ENCODE measurements at regions not wholly inside any gene's neighbourhood (a gene's known extent, or its start where the extent isn't known, plus 50 kb on each side); places are given as distances from the start of the nearest gene placed in this dataset.

- H3K4me1 Mint-ChIP-seq (ENCODE audit: unreplicated experiment) = peaks cover 15% of the 10 kb centered on the region
- H3K27ac Mint-ChIP-seq (ENCODE audit: unreplicated experiment) = no peak overlapping the region
- H3K4me3 Mint-ChIP-seq (ENCODE audit: unreplicated experiment) = no peak overlapping the region
- no peaks in the 10 kb centered on the region for H3K9me3 Mint-ChIP-seq (ENCODE audit: unreplicated experiment)
- TF ChIP-seq, protein P1, sequence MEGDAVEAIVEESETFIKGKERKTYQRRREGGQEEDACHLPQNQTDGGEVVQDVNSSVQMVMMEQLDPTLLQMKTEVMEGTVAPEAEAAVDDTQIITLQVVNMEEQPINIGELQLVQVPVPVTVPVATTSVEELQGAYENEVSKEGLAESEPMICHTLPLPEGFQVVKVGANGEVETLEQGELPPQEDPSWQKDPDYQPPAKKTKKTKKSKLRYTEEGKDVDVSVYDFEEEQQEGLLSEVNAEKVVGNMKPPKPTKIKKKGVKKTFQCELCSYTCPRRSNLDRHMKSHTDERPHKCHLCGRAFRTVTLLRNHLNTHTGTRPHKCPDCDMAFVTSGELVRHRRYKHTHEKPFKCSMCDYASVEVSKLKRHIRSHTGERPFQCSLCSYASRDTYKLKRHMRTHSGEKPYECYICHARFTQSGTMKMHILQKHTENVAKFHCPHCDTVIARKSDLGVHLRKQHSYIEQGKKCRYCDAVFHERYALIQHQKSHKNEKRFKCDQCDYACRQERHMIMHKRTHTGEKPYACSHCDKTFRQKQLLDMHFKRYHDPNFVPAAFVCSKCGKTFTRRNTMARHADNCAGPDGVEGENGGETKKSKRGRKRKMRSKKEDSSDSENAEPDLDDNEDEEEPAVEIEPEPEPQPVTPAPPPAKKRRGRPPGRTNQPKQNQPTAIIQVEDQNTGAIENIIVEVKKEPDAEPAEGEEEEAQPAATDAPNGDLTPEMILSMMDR (IDR thresholded peaks at IDR 0.05; ENCODE audit: unreplicated experiment) = no peak
- no peaks in the 10 kb centered on the region for H3K27me3 Mint-ChIP-seq (ENCODE audit: unreplicated experiment)
- no peaks in the 10 kb centered on the region for H3K36me3 Mint-ChIP-seq (ENCODE audit: low read depth, unreplicated experiment)
- no peak for DNase-seq (ENCODE audit: low spot score)
These were observed 894.7 kb upstream of the INTU start for GRCh38 chr4:126737899-126738526.

DNA sequence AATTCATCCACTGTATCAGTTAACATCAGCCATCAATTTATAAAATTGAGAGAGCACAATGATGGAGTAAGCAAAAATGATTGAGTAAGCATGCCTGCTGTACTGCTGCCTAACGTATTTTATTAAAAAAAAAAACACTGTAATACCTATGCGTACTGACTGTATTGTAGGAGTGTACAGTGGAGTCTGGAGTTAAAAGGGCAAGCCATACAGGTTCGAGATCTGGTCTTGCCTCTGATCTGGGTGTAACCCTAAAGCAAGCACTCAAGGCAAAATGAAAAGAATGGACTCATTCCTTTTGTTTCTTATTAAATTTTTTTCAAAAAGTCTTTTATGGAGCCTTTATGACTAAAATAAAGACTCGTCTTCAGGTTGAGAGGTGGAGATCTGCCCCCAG is 894.2 kb upstream of the INTU start:
- no peak for DNase-seq (ENCODE audit: low spot score)
- Mint-ChIP-seq H3K4me1 (ENCODE audit: unreplicated experiment) (peaks cover 15% of the 10 kb centered on the region), H3K27ac (ENCODE audit: unreplicated experiment) (no peak overlapping the region), H3K4me3 (ENCODE audit: unreplicated experiment) (no peak overlapping the region), H3K9me3 (ENCODE audit: unreplicated experiment) (no peaks in the 10 kb centered on the region), H3K27me3 (ENCODE audit: unreplicated experiment) (no peaks in the 10 kb centered on the region), H3K36me3 (ENCODE audit: low read depth, unreplicated experiment) (no peaks in the 10 kb centered on the region)
- TF ChIP-seq, protein P1 (IDR thresholded peaks at IDR 0.05; ENCODE audit: unreplicated experiment) = no peak

- no peak overlapping the region for H3K27ac Mint-ChIP-seq (ENCODE audit: unreplicated experiment)
These were observed 893.8 kb upstream of the INTU start for GRCh38 chr4:126738926-126739325.

DNA sequence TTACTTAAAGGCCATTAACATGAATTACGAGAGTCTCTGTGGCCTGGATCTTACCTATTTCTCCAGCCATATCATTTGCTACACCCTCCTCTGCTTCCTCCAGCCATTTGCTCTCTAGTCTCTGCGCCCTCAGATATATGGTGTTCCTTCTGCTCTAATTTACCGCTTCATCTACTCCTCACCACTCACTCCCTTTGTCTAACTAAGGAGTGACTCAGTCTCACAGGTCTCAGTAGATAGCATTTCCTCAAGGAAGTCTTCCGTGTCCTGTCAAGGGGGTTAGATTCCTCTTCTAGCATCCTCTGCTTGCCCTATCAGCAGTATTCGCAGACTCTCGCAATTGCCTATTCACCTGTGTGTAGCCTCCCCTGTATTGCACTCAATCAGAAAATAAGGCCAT is 892.1 kb upstream of the INTU start:
- H3K27ac Mint-ChIP-seq (ENCODE audit: unreplicated experiment) = no peak overlapping the region
- H3K9me3 Mint-ChIP-seq (ENCODE audit: unreplicated experiment) = no peaks in the 10 kb centered on the region
- TF ChIP-seq, protein P1 (IDR thresholded peaks at IDR 0.05; ENCODE audit: unreplicated experiment) = no peak
- H3K4me1 Mint-ChIP-seq (ENCODE audit: unreplicated experiment) = peaks cover 12% of the 10 kb centered on the region
- no peaks in the 10 kb centered on the region for H3K27me3 Mint-ChIP-seq (ENCODE audit: unreplicated experiment)
- no peak overlapping the region for H3K4me3 Mint-ChIP-seq (ENCODE audit: unreplicated experiment)
- H3K36me3 Mint-ChIP-seq (ENCODE audit: low read depth, unreplicated experiment) = no peaks in the 10 kb centered on the region
- no peak for DNase-seq (ENCODE audit: low spot score)

More at GRCh38 chr4:126738926-126739325, 893.8 kb upstream of the INTU start:
- no peaks in the 10 kb centered on the region for H3K36me3 Mint-ChIP-seq (ENCODE audit: low read depth, unreplicated experiment)
- no peaks in the 10 kb centered on the region for H3K27me3 Mint-ChIP-seq (ENCODE audit: unreplicated experiment)
- H3K9me3 Mint-ChIP-seq (ENCODE audit: unreplicated experiment) = no peaks in the 10 kb centered on the region
- peaks cover 15% of the 10 kb centered on the region for H3K4me1 Mint-ChIP-seq (ENCODE audit: unreplicated experiment)
- TF ChIP-seq, protein P1 (IDR thresholded peaks at IDR 0.05; ENCODE audit: unreplicated experiment) = no peak
- no peak overlapping the region for H3K4me3 Mint-ChIP-seq (ENCODE audit: unreplicated experiment)
- DNase-seq (ENCODE audit: low spot score) = no peak

DNA sequence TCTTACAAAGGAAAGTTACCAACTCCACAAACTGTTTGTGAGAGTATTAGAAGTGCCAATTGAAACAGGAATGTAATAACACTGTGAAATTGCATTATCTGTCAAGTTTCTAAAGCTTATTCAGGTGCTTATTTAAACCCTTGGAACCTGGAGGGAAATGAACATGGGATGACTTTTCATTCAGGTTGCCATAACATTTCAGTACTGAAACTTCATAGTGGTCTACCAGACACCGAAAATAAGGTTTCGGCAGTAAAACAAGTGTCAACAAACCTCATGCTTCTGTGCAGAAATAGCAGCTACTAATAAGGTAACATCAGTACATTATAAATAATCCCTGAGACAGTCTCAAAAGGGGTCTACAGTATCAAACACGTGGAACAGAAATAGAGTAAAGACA is 890.7 kb upstream of the INTU start:
- Mint-ChIP-seq H3K27ac (ENCODE audit: unreplicated experiment) (no peak overlapping the region), H3K9me3 (ENCODE audit: unreplicated experiment) (no peaks in the 10 kb centered on the region), H3K36me3 (ENCODE audit: low read depth, unreplicated experiment) (no peaks in the 10 kb centered on the region), H3K27me3 (ENCODE audit: unreplicated experiment) (no peaks in the 10 kb centered on the region), H3K4me1 (ENCODE audit: unreplicated experiment) (peaks cover 12% of the 10 kb centered on the region), H3K4me3 (ENCODE audit: unreplicated experiment) (no peak overlapping the region)
- no peak for DNase-seq (ENCODE audit: low spot score)
- TF ChIP-seq, protein P1 (IDR thresholded peaks at IDR 0.05; ENCODE audit: unreplicated experiment) = no peak
